Heart right ventricle (tissue), 16 donors: ENCODE measurements at regions not wholly inside any gene's neighbourhood (a gene's known extent, or its start where the extent isn't known, plus 50 kb on each side); places are given as distances from the start of the nearest gene placed in this dataset.

Experiments
- ATAC-seq, 8 donors: fragments of 200-7000 bp; cut with Tn5 transposase; one replicate each; pipeline ENCODE4 v1.9.1; 2020; ENCODE audit warnings: mild to moderate bottlenecking in 8 of 8, moderate library complexity in 8 of 8, moderate number of reproducible peaks in 1 of 8
- DNase-seq, 2 donors: peaks; one replicate each; pipeline ENCODE4 v3.0.0-alpha.2; 2020
- H3K27ac ChIP-seq, 10 donors: fragments of 200-600 bp; sonication (generic) in 2 of 10; one replicate each; pipeline versions ENCODE4 v1.5.0 to v1.8.0; 2020 to 2022; ENCODE audit warnings: mild to moderate bottlenecking in 3 of 10
- H3K27me3 ChIP-seq, 7 donors: fragments of 200-600 bp; one replicate each; pipeline ENCODE4 v1.8.0; 2021 to 2022; ENCODE audit warnings: mild to moderate bottlenecking in 2 of 7
- H3K36me3 ChIP-seq, 9 donors: fragments of 200-600 bp; sonication (generic) in 1 of 9; one replicate each; pipeline versions ENCODE4 v1.5.0 to v1.8.0; 2020 to 2022; ENCODE audit warnings: mild to moderate bottlenecking in 2 of 9
- H3K4me1 ChIP-seq, 9 donors: fragments of 200-600 bp; sonication (generic) in 1 of 9; one replicate each; pipeline versions ENCODE4 v1.5.0 to v1.8.0; 2020 to 2022; ENCODE audit warnings: mild to moderate bottlenecking in 4 of 9
- H3K4me3 ChIP-seq, 10 donors: fragments of 200-600 bp; sonication (generic) in 2 of 10; one replicate each; pipeline versions ENCODE4 v1.5.0 to v1.8.0; 2020 to 2022; ENCODE audit warnings: mild to moderate bottlenecking in 7 of 10, moderate library complexity in 2 of 10
- H3K9me3 ChIP-seq, 11 donors: fragments of 200-600 bp in 10 of 11; sonication (generic) in 2 of 11; one replicate each; pipeline versions ENCODE4 v1.5.0 to v1.8.0; 2013 to 2022; ENCODE audit warnings: mild to moderate bottlenecking in 2 of 11, control low read depth in 1 of 11, moderate library complexity in 1 of 11
- CTCF ChIP-seq, 9 donors: fragments of 200-600 bp; sonication (generic) in 2 of 9; IDR thresholded peaks; one replicate each; pipeline versions ENCODE4 v1.5.0 to v1.8.0; 2021 to 2022; ENCODE audit warnings: antibody characterized with exemption in 9 of 9, mild to moderate bottlenecking in 5 of 9, moderate library complexity in 1 of 9
- WGBS, 2 donors: extraction: QIAGEN DNeasy Blood & Tissue Kit; methylation state at CpG; one replicate each; pipeline ENCODE4 v1.1.7; 2013; ENCODE audit warnings: inconsistent platforms in 1 of 2; 5-methylcytosine and 5-hydroxymethylcytosine counted together
- intact Hi-C, 10 donors: fragments of 100-400 bp; cut with DNase I; formaldehyde crosslinking; loops; one replicate each; pipeline versions ENCODE4 v1.11.1 to v1.14.2; 2022
- donor health status: Arrhythmogenic right ventricular cardiomyopathy.
- donor health status: ischemic (EF 13 %, LVEDD 7.1; RV severe dilation, severe dysfunction).
- donor health status: healthy with polysubstance abuse.
- donor health status: DM: no; HTN: yes; CAD: no.
- donor health status: DM: no; HTN: no; CAD: no.
- donor health status: ischemic (EF 25% LVEDD 6.9; RV normal size, moderate dysfunction).
- donor health status: ischemic (EF 25% LVEDD 5.7; RV mildly dilated, moderate dysfunction).
- donor health status: healthy.
- donor health status: DM: yes; HTN: yes; CAD: no.
- donor health status: Ischemic cardiomyopathy.
- donor health status: ischemic (EF 35%, LVEDD 5.7; RV mildly dilated, moderate dysfunction).
- donor health status: nonischemic (EF 11% LVEDD 7.7; RV severe dilation, severe dysfunction).
- donor health status: DM: yes; HTN: yes; CAD: no.
- donor health status: PGD.
- donor health status: ischemic (EF 29% LVEDD 5.4; RV normal size, mild dysfunction).
- donor health status: nonischemic (EF 23%, LVEDD 6.1; RV moderate dilation, normal function).

- no peaks in the 10 kb centered on the region for H3K36me3 ChIP-seq
- no peak overlapping the region for H3K4me3 ChIP-seq
- no peak for ATAC-seq
- intact Hi-C loops: no loop called here
- DNase-seq: no peak
- no peak for TF ChIP-seq CTCF (IDR thresholded peaks at IDR 0.05)
- no peaks in the 10 kb centered on the region for H3K9me3 ChIP-seq
- H3K4me1 ChIP-seq: no peaks in the 10 kb centered on the region
- H3K27me3 ChIP-seq: peaks cover 0 to 10% (median 0%) of the 10 kb centered on the region in 7 donors
- no peak overlapping the region for H3K27ac ChIP-seq
- 83 to 85% methylated on average over 3 of the region's 3 CpGs for WGBS, 2 donors
Observed at GRCh38 chr2:181754105-181754504, 73.8 kb upstream of the NEUROD1 start.

- H3K27me3 ChIP-seq: peaks cover 0 to 3% (median 0%) of the 10 kb centered on the region in 7 donors
- intact Hi-C loops: no loop called here
- H3K36me3 ChIP-seq: no peaks in the 10 kb centered on the region
- no peaks in the 10 kb centered on the region for H3K9me3 ChIP-seq
- H3K4me1 ChIP-seq: no peaks in the 10 kb centered on the region
- H3K27ac ChIP-seq: no peak overlapping the region
- ATAC-seq (no peak), DNase-seq (no peak)
- no peak overlapping the region for H3K4me3 ChIP-seq
- TF ChIP-seq CTCF (IDR thresholded peaks at IDR 0.05): no peak
Observed at GRCh38 chr2:181755181-181755580, 74.9 kb upstream of the NEUROD1 start.

GRCh38 chr2:181760521-181760920 lies 80.2 kb upstream of the NEUROD1 start:
- DNase-seq: no peak
- Histone ChIP-seq H3K27ac (no peak overlapping the region), H3K36me3 (no peaks in the 10 kb centered on the region), H3K9me3 (no peaks in the 10 kb centered on the region), H3K4me3 (no peak overlapping the region), H3K27me3 (no peaks in the 10 kb centered on the region), H3K4me1 (peaks cover 0 to 3% (median 0%) of the 10 kb centered on the region in 9 donors)
- TF ChIP-seq CTCF (IDR thresholded peaks at IDR 0.05): no peak
- intact Hi-C loops: no loop called here
- 67 to 68% methylated on average over 2 of the region's 2 CpGs for WGBS, 2 donors
- ATAC-seq: no peak

GRCh38 chr2:181761175-181761574 lies 80.9 kb upstream of the NEUROD1 start:
- Histone ChIP-seq H3K36me3 (no peaks in the 10 kb centered on the region), H3K27ac (no peak overlapping the region), H3K4me1 (peaks cover 0 to 3% (median 0%) of the 10 kb centered on the region in 9 donors), H3K27me3 (no peaks in the 10 kb centered on the region), H3K9me3 (no peaks in the 10 kb centered on the region), H3K4me3 (no peak overlapping the region)
- ATAC-seq (no peak), DNase-seq (no peak)
- TF ChIP-seq CTCF (IDR thresholded peaks at IDR 0.05): no peak
- intact Hi-C loops: no loop called here
- WGBS, 2 donors: 88% methylated on average over 2 of the region's 2 CpGs

- no peak for TF ChIP-seq CTCF (IDR thresholded peaks at IDR 0.05)
- Histone ChIP-seq H3K27ac (no peak overlapping the region), H3K36me3 (no peaks in the 10 kb centered on the region), H3K4me1 (peaks cover 0 to 3% (median 0%) of the 10 kb centered on the region in 9 donors), H3K9me3 (peaks cover 0 to 3% (median 0%) of the 10 kb centered on the region in 11 donors), H3K27me3 (no peaks in the 10 kb centered on the region), H3K4me3 (no peak overlapping the region)
- ATAC-seq (no peak), DNase-seq (no peak)
- intact Hi-C loops: no loop called here
- WGBS, 2 donors: 92 to 94% methylated on average over 5 of the region's 5 CpGs
Observed at GRCh38 chr2:181762000-181762399, 81.7 kb upstream of the NEUROD1 start.
